Non-pigmented ciliary epithelial cell (primary cell): ENCODE measurements at regions not wholly inside any gene's neighbourhood (a gene's known extent, or its start where the extent isn't known, plus 50 kb on each side); places are given as distances from the start of the nearest gene placed in this dataset.
"Not testable (repeated sequence)": the region's sequence is repeated elsewhere in the genome, so short reads cannot be mapped to it uniquely, and the experiment has no call there.

Source experiments
- DNase-seq: peaks from one replicate; pipeline ENCODE4 v3.0.0-alpha.2; 2010; ENCODE audit warnings: low read depth

DNA sequence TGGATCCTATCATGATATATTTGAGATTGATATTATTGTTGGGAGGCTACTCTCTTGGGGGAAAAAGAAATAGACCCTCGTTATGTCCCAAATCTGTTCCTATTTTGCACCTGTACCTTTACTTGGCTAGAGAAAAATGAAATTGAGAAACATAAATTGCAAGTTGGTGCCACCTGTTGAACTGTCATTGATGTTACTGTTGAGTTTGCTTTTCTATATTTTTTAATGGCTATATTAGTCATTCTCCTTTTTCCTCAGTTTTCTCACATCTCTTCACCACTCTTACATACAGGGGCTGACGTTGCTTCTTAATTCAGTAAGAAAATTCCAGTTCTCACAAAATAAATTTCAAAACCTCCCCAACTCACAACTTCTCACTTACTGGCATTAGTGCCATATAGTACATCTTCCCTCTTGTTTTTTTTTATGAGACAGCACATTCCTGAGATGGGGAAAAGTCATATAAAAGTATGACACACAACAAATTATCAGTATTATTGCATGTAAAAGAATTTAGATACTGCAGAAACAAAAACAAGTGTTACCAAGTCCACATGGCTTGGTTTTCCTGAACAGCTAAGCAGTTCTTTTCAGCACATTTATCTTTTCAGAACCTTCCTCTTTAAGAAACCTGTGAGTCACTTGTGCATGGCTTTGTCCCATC lies 348.3 kb upstream of the DSEL start:
- DNase-seq = peak; percentile 30

- DNase-seq = no peak
Observed at GRCh38 chr18:67862069-67862468, 345.5 kb upstream of the DSEL start.

DNA sequence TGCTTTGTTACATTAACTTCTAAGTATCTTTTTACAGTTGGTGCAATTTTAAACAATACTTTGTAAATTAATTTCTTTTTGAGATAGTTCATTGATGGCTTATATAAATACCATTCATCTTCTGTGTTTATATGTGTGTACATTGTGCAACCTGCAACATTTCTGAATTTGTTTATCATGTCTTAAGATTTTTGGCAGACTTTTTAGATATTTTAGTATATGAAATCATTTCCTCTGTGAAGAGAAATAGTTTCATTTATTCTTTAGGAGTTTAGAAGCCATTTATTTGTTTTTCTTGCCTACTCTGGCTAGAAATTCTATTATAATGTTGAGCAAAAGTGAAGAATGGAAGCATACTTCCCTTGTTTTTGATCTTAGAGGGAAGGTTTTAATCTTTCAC lies 337.8 kb upstream of the DSEL start:
- no peak for DNase-seq

DNA sequence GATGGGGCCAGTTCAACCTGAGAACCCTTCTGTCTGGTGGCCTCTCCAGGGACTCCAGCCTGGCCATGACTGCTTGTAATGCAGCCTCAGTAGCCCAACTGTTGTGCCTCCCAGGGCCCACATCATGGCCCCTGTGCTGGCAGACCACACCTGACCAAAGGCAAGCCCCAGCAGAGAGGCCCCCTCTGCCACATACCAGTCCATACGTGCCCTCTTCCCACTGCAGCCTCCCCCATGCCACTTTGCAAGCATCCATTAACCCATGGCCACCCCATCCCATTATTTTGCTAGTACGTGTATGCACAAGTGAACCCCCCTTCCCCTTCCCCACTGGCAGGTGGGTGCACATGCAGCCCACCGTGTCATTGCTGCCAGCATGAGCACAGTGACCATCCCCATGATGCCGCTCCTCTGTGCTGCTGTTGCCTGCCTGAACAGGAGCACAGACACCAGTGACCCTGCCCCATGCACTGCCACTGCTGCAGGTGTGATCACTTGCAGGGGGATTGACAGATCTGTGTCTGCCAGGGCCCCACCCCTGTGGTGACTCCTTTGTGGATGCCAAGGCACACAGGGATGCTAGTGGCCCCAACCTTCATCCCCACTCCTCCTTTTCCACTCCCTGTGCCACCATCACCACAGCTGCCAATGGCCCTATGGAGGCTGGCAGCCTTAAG lies 330.0 kb upstream of the DSEL start:
- DNase-seq = no peak

DNA sequence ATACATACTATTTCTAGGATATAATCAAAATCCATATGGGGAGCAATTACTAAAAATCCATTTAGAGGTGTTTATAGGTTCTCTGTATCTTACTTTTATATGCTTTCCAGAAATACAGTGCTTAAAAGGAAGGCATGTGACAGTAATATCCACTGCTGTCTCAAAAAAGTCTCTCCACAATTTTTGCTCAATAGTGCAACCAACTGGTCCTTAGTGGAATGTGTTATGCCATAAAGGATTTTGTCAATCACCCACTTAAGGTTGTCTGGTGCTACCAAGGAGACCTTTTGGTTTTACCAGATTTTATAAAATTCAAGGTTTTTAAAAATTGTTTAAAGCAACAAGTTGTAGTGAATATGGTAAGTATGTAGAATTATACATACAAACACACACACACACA lies 328.5 kb upstream of the DSEL start:
- DNase-seq = no peak

GRCh38 chr18:67840379-67840778 lies 323.9 kb upstream of the DSEL start:
- DNase-seq = no peak

DNA sequence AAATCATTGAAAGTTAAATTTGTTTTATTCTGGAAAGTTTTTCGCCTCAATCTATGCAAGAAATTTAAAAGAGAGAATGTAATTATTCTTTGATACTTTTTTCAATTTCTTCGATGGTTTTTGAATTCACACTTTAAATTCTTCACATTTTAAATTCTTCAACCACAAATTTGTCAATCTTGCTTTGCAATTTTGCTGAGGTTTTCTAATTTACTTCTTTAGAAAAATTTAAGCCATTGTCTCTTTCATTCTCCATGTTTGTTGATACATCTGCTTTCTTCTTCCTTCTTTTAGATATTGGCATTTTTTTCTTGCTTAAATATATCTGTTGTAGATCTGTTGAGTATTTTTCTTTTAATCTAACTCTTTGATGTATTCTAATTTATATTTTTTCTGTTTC lies 301.9 kb upstream of the DSEL start:
- no peak for DNase-seq

DNA sequence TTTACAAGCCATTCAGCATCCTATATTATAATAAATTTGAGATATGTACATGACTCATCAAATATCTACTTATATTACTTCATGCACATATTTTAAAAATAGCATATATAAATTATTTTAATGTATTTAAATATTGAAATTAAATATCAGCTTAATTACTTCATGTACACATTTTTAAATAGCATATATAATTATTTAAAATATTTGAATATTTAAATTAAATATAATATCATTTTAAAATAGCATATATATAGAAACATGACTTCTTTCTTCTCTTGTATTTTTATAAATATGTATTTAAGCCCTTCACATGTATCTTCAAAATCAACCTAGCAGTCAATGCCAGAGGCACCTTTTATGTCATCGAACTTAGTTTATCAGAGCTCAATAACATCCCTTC lies 298.8 kb upstream of the DSEL start:
- DNase-seq = no peak

GRCh38 chr18:67813380-67814028 lies 297.0 kb upstream of the DSEL start:
- DNase-seq = no peak

DNA sequence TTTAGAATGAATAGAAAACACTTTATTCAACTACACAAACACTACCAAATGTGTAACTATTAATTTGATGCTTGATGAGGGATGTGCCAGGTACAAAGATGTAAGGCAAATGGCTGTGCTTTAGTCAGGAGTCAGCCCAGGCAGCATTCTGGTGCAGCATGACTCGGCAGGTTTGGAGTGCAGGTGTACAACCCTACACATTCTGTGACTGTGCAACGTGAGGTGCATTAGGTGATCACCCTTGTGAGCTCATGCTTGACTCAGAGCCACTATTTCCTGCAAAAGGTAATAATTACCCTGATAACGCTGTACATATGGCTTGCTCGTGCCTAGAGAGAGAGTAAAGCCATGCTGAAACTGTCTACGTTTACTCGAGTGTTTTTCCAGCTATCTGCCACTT lies 288.7 kb upstream of the DSEL start:
- no peak for DNase-seq

DNA sequence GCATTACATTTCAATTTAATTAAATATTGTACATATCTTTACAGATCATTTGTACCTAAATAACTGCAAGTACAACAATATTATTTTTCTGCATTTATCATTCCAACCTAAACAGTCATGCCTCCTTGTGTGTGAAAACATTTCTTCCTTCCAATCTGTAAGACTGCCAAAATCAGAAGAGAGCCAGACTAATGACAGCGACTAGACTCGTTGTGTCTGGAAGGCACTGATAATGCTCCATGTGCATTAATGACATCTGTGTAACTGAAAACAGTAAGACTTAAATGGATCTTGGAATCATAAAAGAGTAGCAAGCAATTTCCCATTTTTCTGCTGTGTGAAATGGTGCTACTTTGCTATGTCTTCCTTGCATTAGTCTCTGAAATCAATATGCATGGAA lies 278.0 kb upstream of the DSEL start:
- DNase-seq = no peak

- no peak for DNase-seq
Observed at GRCh38 chr18:67790527-67790926, 274.0 kb upstream of the DSEL start.

- DNase-seq = no peak
Observed at GRCh38 chr18:67789165-67789545, 272.6 kb upstream of the DSEL start.

- no peak for DNase-seq
Observed at GRCh38 chr18:67788310-67789164, 272.0 kb upstream of the DSEL start.

- DNase-seq = peak; percentile 83
Observed at GRCh38 chr18:67783196-67783946, 266.9 kb upstream of the DSEL start.

GRCh38 chr18:67778016-67778415 lies 261.5 kb upstream of the DSEL start:
- DNase-seq = no peak

- DNase-seq = no peak
Observed at GRCh38 chr18:67776929-67777328, 260.4 kb upstream of the DSEL start.

GRCh38 chr18:67771271-67771670 lies 254.8 kb upstream of the DSEL start:
- DNase-seq = peak; percentile 58

GRCh38 chr18:67770520-67770919 lies 254.0 kb upstream of the DSEL start:
- no peak for DNase-seq

DNA sequence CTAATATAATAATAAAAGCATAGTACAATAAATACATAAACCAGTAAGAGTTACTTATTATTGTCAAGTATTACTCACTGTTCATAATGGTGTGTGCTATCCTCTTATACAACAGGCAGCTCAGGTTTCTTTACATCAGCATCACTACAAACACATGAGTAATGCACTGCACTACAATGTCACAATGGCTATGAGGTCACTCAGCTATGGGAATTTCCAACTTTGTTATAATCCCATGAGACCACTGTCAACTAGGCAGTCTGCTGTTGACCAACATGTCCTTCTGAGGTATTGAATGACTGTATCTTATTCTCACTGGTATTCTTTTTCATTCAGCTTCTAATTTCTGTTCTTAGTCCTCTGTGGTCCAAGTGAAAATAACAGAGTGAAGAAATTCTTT lies 250.4 kb upstream of the DSEL start:
- DNase-seq = peak; percentile 90

DNA sequence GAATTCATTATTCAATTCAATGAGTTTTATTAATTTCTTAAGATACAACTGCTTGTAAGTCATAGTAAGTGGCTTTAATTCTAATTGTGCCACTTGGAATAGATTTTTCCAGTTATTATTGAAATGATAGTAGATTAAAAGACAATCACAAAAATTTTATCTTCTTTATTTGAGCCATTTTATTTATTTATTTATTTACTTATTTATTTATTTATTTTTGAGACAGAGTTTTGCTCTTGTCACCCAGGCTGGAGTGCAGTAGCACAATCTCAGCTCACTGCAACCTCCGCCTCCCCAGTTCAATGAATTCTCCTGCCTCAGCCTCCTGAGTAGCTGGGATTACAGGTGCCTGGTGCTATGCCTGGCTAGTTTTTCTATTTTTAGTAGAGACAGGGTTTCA lies 235.7 kb upstream of the DSEL start:
- not testable (repeated sequence) for DNase-seq

GRCh38 chr18:67742954-67743353 lies 226.4 kb upstream of the DSEL start:
- no peak for DNase-seq
